ENCODE measurements at regions not wholly inside any gene's neighbourhood (a gene's known extent, or its start where the extent isn't known, plus 50 kb on each side); places are given as distances from the start of the nearest gene placed in this dataset.

- TF ChIP-seq MYC (IDR thresholded peaks at IDR 0.05; ENCODE audit: low read depth, low read length) (no peak), CTCF (IDR thresholded peaks at IDR 0.05; ENCODE audit: low read depth, low read length) (no peak), POLR2A (IDR thresholded peaks at IDR 0.05; ENCODE audit: extremely low read depth, insufficient read length) (no peak), MAX (IDR thresholded peaks at IDR 0.05; ENCODE audit: low read depth, low read length) (no peak)
Measured at GRCh38 chr2:43006834-43007543, 214.6 kb upstream of the HAAO start.
